Lung (tissue), 11 donors: ENCODE measurements at regions not wholly inside any gene's neighbourhood (a gene's known extent, or its start where the extent isn't known, plus 50 kb on each side); places are given as distances from the start of the nearest gene placed in this dataset.

Experiments used
- ATAC-seq: fragments of 200-7000 bp; cut with Tn5 transposase; one replicate; pipeline ENCODE4 v1.9.1; 2020; ENCODE audit warnings: moderate number of reproducible peaks; ENCODE audit not compliant: insufficient read depth, low FRiP score
- DNase-seq, 3 donors: peaks; one replicate each; pipeline ENCODE4 v3.0.0-alpha.2; 2013 to 2017
- H3K27ac ChIP-seq, 2 donors: one replicate each; pipeline ENCODE4 v1.5.1; 2013; ENCODE audit warnings: mild to moderate bottlenecking in 2 of 2, moderate library complexity in 2 of 2, control low read depth in 1 of 2, inconsistent platforms in 1 of 2, low read depth in 1 of 2, low read length in 1 of 2
- H3K27me3 ChIP-seq, 3 donors: one replicate each; pipeline ENCODE4 v1.5.1; 2013; ENCODE audit warnings: low read length in 2 of 3; ENCODE audit not compliant: control insufficient read depth in 3 of 3, insufficient read depth in 3 of 3
- H3K36me3 ChIP-seq, 4 donors: one replicate each; pipeline ENCODE4 v1.5.1; 2013; ENCODE audit warnings: low read length in 4 of 4, mild to moderate bottlenecking in 1 of 4, moderate library complexity in 1 of 4; ENCODE audit not compliant: control insufficient read depth in 4 of 4, insufficient read depth in 4 of 4
- H3K4me1 ChIP-seq, 5 donors: one replicate each; pipeline ENCODE4 v1.5.1; 2013; ENCODE audit warnings: low read length in 5 of 5, mild to moderate bottlenecking in 2 of 5, moderate library complexity in 1 of 5; ENCODE audit not compliant: control insufficient read depth in 5 of 5, insufficient read depth in 5 of 5
- H3K4me3 ChIP-seq: one replicate; pipeline ENCODE4 v1.5.1; 2013; ENCODE audit warnings: mild to moderate bottlenecking, control low read depth, moderate library complexity
- H3K9ac ChIP-seq, 2 donors: one replicate each; pipeline ENCODE4 v1.5.1; 2013; ENCODE audit warnings: low read length in 2 of 2, control low read depth in 1 of 2; ENCODE audit not compliant: insufficient read depth in 1 of 2
- H3K9me3 ChIP-seq, 4 donors: one replicate each; pipeline ENCODE4 v1.5.1; 2013; ENCODE audit warnings: low read length in 3 of 4, mild to moderate bottlenecking in 1 of 4, moderate library complexity in 1 of 4; ENCODE audit not compliant: control insufficient read depth in 4 of 4, insufficient read depth in 3 of 4
- WGBS, 2 donors: extraction: QIAGEN DNeasy Blood & Tissue Kit; methylation state at CpG; one replicate each; pipeline ENCODE4 v1.1.7; 2013; 5-methylcytosine and 5-hydroxymethylcytosine counted together
- TF ChIP-seq, protein P1 (sequence below): IDR thresholded peaks from 2 replicates; pipeline ENCODE4 v1.5.1; 2012; ENCODE audit warnings: mild to moderate bottlenecking; ENCODE audit errors: control extremely low read depth, extremely low read depth
- donor health status: control.
- donor health status: control.
- donor health status: Bipolar disorder and iron deficiency.
- donor health status: healthy.
- donor health status: DM: yes; HTN: yes; CAD: no.

DNA sequence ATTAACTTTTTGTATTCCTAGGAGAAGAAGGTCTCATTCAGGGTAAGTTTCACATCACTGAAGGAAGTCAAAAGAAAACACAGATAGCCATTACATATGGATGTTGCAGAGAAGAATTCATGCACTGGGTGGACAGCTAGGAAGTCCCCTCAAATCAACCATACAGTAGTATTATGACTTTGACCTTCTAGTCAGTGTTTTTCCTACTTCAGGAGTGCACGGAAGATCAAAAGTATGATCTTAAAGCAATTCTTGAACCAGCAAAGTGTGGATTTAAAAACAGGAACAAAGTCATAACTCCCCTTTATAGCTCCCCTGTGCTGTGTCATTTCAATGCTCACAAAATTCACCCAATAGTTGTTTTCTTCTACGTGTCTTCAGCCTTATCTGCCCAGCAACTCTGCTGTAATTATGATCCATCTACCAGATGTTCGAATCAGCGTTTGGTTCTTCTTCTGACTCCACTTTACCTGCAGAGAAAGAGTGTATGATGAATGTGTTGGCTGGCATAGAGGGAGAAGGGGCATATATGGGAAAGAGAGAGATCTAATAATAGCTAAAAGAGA is 118.1 kb upstream of the MEIS2 start:
- no peaks in the 10 kb centered on the region for H3K9me3 ChIP-seq
- no peaks in the 10 kb centered on the region for H3K36me3 ChIP-seq
- ATAC-seq: no peak
- DNase-seq: no peak
- TF ChIP-seq, protein P1, sequence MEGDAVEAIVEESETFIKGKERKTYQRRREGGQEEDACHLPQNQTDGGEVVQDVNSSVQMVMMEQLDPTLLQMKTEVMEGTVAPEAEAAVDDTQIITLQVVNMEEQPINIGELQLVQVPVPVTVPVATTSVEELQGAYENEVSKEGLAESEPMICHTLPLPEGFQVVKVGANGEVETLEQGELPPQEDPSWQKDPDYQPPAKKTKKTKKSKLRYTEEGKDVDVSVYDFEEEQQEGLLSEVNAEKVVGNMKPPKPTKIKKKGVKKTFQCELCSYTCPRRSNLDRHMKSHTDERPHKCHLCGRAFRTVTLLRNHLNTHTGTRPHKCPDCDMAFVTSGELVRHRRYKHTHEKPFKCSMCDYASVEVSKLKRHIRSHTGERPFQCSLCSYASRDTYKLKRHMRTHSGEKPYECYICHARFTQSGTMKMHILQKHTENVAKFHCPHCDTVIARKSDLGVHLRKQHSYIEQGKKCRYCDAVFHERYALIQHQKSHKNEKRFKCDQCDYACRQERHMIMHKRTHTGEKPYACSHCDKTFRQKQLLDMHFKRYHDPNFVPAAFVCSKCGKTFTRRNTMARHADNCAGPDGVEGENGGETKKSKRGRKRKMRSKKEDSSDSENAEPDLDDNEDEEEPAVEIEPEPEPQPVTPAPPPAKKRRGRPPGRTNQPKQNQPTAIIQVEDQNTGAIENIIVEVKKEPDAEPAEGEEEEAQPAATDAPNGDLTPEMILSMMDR: no peak
- WGBS, 2 donors: 59 to 62% methylated on average over 4 of the region's 4 CpGs
- H3K27me3 ChIP-seq: peaks cover 0 to 3% (median 0%) of the 10 kb centered on the region in 3 donors
- H3K4me1 ChIP-seq: no peaks in the 10 kb centered on the region
- no peak overlapping the region for H3K4me3 ChIP-seq
- no peak overlapping the region for H3K9ac ChIP-seq
- no peak overlapping the region for H3K27ac ChIP-seq

DNA sequence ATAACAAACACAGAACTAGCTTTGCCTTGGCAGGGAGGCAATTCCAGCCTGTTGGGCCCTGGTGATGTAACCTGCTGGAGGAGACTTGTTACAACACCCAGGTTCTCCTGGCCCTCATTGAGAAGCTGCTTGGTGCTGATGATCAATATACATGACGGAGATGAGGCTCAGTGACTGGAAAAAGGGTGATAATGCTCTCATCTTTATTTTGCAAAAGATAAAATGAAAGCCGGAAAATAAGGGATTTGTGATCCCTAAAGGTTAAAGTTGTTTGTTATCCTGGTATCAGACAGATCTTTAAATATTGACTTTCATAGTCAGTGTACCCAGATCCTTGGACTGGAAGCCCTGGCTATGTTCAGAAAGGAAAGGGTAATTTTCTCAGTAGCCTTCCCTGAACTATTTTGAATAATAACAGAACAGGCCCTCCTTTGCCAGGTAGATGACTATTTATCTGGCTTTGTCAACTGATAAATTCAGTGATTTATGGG is 118.9 kb upstream of the MEIS2 start:
- Histone ChIP-seq H3K4me3 (no peak overlapping the region), H3K27me3 (peaks cover 0 to 3% (median 0%) of the 10 kb centered on the region in 3 donors), H3K27ac (no peak overlapping the region), H3K9ac (no peak overlapping the region), H3K9me3 (no peaks in the 10 kb centered on the region), H3K4me1 (no peaks in the 10 kb centered on the region), H3K36me3 (no peaks in the 10 kb centered on the region)
- TF ChIP-seq, protein P1: no peak
- WGBS, 2 donors: 78 to 85% methylated on average over 2 of the region's 2 CpGs
- DNase-seq (no peak), ATAC-seq (no peak)

DNA sequence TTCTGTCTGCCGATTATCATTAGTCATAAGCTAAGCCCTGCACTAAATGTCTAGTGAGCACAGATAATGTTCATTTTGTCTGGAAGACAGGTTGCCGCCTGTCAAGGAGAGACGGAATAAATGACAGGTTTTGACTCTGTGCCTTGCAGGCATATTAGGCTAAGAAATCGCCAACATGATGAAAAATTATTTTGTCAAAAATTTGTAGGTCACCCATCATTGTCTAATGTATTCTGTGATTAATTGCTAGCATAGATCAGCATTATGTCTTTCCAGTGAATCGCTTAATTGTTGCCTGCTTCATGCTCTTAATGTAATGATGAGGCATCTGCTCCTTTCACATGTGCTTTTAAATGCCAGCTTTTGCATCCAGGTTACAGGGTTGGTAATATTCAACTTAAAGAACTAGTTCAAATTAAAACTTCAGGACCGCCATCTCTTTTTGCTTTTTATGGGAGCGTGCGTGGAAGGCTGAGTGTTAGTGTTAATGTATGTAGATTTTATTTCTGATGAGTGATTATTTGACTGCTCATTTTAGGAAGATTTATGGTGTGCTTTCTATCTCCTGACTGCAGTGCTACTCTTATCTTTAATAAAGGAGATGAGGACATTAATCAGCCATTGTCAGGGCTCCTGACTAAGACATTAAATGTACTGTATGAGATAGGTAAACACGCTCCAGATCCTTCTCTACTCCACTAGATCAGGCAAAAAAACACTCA is 120.8 kb upstream of the MEIS2 start:
- Histone ChIP-seq H3K4me1 (no peaks in the 10 kb centered on the region), H3K4me3 (no peak overlapping the region), H3K9me3 (no peaks in the 10 kb centered on the region), H3K27ac (no peak overlapping the region), H3K27me3 (peaks cover 0 to 3% (median 0%) of the 10 kb centered on the region in 3 donors), H3K9ac (no peak overlapping the region), H3K36me3 (no peaks in the 10 kb centered on the region)
- DNase-seq: no peak
- WGBS, 2 donors: 84 to 86% methylated on average over 9 of the region's 9 CpGs
- TF ChIP-seq, protein P1: no peak
- no peak for ATAC-seq
